ENCODE measurements at regions not wholly inside any gene's neighbourhood (a gene's known extent, or its start where the extent isn't known, plus 50 kb on each side); places are given as distances from the start of the nearest gene placed in this dataset.
"Not testable (repeated sequence)": the region's sequence is repeated elsewhere in the genome, so short reads cannot be mapped to it uniquely, and the experiment has no call there.

DNA sequence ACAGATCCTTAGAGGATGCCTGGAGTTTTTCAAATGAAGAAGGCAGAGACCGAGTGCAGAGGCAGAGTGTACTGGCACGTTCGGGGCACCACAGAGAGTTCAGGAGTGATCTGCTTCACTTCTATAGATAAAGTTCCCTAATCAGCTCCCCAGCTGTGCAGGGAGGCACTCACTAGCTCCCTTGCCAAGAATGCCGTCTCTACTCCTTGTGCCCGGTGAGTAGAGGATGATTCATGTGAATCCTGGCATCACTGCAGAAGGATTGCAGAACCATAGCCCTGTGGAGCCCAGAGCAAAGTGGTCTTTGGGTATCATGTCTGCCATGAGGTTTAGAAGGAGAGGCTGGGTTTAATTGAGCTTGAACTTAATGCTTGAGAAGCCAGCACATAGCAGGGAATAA, 510.1 kb upstream of the RAB6C start:
- DNase-seq, result no peak

DNA sequence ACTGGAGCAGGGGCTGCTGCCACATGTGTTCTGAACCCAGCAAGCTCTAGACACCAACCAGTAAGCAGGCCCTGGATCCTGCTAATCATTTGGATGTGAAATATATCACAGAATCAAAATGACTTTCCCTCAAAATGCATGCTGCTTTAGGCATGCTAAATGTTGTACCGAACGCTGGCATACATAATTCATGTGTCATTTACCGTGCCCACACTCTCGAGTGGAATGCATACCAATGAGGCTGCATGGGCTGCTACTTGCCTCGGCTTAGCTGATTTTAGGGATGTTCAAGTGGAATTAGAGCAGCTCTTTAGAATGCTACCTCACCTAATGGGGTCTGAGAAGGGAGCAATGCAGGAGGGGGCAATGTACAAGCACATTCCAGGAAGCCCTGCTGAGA, 509.6 kb upstream of the RAB6C start:
- no peak for DNase-seq

DNA sequence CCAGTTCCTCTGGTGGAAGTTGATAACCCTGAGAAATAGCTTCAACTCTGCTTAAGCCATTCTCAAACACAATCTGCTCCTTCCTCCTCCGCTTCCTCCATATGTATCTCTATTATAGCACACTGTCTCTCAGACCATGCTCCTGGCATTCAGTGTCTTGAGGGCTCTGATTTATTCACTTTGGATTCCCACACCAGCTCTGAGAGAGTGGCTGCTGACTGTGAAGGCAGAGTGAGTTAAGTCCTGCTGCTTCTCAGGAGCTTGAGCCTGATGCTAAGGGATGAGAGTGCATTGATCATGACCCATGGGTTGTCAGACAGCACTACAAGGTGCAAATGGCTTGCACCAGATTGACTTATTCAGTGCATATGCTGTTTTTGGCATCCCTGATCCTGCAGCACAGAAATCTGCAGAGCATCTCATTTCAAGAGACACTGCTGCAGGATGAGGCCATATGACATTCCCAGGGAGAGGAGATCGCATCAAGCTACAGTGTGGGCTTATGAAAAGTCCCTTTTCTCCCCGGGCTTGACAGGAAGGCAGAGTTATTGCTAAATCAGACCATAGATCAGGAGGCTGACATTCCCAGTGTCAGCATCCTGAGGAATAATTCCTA, 500.5 kb upstream of the RAB6C start:
- no peak for DNase-seq

DNA sequence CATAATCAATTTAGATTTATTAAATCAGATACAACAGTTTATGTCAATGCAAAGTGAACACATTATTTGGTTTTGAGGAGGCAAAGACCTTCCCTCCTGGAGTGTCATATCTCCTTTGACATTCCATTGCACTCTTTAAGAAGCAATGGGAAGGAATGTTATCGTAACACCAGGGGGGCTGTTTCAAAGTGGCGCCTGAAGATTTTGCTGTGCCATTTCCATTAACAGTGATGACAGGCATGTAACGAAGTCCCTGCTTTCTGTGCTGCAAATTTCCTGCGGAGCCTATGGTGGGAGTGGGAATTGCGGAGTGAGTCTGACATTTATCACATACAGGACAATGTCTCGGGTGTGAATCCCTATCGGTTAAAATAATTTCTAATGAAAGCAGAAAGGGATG, 499.6 kb upstream of the RAB6C start:
- no peak for DNase-seq

DNA sequence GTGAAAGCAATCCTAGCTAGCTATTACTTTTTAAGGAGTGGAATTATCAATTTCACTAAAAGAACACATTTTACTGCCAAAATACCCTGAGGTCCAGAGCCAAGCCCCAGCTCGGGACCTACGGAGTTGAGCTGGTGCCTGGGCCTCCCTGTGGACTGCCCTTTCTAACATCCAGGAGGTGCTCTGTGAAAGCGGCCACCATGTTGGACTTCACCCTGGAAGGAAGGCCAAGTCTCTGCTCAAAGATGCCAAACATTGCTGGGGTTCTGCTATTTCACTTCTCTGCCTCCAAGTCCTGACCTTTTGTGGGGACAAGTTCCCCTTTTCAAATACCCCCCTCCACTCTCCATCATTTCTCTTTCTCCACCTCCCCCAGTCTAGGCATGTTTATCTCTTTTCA, 498.7 kb upstream of the RAB6C start:
- DNase-seq, result no peak

DNA sequence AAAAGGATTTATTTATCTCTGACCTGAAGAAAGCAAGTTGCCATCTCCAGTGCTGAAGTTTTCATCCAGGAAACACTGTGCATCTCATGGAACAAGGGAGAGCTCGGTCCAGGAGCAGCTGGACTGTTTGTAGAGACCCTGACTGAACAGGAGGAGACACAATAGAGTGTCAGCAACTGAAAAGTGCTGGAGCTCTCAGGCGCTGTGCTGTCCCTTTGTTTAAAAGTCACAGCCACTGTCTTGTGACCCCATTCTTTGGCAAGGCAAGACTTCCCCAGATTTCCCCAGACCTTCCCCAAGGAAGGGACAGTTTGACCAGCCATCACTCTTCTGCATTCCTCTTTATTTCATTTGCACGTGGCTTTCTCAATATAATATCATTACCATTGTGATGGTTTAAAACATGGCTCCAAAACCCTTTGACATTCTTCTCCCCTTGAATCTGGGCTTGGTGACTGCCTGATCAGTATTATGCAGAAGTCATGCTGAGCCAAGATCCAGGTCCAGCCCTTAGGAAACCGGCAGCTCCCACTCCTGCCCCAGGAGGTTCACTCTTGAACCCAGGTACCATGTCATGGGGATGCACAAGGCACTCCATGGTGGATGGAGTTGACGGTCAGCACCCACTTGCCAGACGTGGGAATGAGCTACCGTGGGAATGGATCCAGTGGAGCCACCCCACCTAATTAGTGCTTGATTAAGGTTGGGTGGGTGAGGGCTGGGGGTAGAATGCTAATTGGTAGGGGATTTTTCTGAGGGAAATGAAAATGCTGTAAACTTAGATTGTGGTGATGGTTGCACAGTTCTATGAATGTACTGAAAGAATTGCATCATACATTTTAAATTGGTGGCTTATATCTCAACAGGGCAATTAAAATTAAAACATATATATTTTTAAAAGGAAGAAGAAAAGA, 497.9 kb upstream of the RAB6C start:
- no peak for DNase-seq

DNA sequence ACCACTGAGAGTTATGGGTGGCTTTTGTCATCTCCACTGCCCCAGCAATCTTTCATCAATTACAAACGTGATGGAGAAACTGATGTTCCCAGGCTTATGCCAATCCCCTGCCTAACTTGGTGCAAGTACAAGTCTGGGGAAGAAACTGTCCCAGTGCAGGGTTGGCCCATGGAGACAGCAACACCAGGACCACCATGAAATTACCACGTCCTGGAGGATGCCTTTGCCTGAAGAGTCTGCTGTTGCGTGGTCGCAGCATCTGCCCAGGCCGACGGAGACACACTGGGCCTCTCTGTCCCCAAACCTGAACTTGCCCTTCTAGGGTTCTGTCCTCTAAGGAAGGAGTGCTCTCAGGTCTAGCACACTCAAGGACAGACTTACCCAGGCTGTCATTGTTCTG, 496.8 kb upstream of the RAB6C start:
- no peak for DNase-seq

DNA sequence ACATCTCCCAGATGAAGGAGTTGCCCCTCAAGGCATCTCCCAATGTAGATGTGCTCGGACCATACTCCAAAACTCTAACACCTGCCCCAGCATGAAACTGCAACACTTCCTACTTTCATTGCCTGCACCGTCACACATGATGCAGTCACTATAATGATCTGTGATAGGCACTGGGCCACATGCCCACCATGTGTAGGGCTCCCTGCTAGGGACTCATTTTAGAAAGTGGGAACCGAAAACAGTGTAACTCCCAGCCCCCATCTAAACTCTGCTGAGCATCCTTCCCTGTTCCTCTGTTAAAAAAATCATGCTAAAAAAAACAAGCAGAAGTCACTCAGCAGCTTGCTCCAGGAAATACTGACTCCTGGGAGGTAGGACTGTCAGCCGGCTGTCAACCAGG, 496.1 kb upstream of the RAB6C start:
- DNase-seq, result no peak

DNA sequence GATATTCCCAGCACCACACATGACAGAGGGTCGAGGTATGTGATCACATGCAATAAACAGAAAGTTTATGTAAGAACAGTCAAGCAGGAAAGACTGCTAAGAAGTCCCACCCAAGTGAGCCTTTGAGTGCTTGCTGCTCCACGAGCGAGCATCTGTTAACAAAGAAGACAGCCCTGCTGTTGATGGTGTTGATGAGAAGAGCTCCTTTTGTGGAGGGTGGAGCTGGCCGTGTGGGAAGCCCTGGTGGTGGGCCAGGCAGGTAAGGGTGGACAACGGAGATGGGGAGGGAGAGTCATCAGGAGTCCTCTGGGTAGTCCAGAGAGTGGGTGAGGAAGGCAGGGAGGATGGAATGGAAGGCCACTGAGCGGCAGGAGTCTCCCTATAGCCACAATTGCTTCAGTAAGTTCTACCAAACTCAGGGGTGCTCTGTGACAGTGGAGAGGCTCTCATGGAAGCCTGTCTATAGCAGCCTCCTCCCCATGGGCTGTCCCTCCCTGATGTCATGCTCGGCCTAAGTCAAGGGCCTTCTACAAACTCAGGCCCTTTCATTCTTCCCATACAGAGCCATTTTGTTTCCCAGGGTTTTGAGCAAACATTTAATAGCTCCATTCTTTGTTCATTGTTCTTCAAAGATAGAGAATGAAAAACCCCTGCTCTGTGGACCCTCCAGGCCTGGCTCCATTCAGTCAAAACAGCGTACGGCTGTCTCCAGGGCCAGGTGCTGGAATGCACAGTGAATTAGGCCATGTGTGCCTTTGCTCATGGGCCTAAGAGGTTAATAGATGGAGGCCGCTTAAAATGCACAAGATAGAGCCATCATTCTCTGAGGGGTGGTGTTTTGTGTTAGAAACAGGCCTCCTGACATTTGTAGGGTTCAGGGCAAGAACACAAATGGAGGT, 494.2 kb upstream of the RAB6C start:
- DNase-seq, result no peak

DNA sequence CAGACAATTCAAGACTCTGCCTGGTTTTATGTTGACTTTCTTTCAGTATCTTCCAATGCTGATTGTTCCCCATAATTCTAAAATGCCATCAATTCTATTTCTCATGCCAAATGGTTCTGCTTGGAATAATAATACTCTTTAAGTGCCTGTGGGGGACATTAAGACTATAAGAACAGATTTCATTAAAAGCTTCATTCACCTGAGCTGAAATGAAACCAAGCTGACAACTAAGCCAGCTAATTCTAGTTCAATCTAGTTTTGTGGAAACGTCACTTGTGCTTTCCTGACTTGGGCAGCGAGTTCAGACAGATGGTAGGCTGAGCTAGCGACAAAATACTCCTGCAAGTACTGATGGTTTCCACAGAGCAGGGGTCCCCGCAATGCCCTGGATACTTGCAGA, 491.1 kb upstream of the RAB6C start:
- DNase-seq, result no peak

DNA sequence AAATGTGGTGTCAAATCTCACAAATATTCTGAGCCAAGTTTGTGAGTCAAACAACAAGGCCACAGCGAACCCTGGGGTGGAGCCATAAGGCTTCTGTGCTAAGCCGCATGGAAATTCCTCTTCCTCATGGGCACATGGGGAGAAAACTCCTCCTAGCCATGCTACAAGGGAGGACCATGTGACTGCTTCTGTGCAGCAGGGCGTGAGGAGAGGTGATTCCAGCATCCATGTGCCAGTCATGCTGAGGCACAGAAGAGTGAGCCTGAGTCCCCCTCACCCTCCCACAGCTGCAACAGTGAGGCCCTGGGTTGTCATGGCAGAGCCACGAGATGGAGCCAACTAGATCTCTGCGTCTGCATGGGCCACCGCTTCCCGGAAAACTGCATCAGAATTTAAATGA, 488.8 kb upstream of the RAB6C start:
- DNase-seq, result no peak

DNA sequence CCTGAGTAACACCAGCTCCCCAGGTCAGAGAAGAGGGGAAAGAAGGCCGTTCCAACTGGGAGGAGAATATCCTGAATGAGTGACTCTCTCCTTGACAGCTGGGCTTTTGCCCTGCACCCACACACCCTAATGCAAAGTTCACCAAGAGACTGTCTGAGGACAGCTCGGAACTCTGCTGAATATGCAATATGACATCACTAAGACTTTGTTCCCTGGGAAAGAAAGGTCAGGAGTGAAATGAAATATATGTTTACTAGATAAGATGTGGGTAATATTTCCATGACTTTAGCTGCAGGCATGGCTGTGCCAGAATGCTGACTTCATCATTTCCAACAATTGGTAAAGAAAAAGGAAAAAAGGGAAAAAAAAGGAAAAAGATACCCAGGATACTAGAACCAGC, 488.2 kb upstream of the RAB6C start:
- DNase-seq, result no peak

DNA sequence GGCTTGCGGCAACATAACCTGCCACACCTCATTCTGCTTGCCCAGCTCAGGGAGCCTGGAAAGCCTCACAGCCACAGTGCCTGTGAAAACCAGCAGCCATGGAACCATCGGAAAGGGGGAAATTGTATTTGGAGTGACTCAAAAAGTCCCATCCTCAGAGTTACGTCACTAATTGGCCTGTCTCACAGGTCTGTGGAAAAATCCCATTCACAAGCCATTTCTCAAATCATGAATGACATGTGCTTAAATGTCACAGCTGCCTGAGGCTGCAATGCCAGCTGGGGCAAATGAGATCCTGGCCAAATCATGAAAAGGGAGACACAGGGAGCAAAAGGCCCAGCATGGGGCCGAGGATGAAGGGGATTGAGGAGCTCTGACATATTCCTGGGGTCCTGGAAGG, 486.9 kb upstream of the RAB6C start:
- no peak for DNase-seq

DNA sequence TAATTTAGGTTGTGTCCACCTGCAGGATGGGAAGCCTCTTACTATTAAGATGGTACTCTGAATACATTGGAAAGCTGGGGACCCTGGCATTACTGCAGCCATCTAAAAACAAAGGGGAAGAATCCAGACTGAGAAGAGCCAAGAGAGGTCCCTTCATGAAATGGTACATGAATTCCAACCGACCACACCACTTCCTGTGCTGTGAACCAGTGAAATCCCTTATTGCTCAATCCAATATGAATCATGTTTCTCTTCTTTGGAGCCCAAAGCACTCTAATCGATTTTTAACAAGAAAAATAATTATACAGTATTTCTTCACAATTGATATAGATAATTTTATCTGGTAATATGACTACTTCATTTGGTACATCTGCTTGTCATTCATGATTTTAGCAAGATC, 479.7 kb upstream of the RAB6C start:
- no peak for DNase-seq

DNA sequence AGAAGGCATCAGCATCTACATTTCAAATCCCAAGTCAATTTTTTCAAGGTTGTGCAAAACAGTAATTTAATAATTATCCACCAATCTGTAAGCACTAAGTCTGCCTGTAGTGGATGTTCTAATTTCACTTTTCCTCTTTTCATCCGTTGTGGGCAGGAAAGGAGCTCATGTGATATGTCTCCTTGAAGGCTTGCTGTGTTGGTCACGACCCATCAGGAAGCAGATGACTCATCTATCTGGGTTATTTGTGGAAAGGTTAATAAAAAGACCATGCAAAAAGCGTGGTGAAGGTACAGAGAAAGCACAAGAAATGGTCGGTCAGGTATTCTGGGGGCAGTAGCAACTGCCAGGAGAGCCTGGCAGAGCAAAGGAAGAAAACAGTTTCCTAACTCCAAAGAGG, 476.7 kb upstream of the RAB6C start:
- no peak for DNase-seq

DNA sequence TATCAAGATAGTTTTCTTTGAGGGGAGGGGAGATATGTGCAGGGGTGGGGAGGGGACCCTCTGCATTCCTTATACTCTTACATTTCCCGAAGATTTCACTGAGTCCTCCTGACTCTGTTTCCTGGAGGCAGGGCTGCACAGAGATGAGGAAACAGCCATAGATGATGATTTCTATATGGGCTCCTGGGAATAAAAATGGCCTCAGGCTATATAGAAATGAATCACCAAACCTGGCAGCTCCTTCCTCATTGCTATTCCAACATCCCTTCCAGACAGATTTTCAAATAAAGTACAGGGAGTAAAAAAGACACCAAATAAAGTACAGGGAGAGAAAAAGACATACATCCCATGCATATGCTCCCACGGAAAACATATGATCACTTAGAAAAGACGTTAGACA, 474.8 kb upstream of the RAB6C start:
- no peak for DNase-seq

DNA sequence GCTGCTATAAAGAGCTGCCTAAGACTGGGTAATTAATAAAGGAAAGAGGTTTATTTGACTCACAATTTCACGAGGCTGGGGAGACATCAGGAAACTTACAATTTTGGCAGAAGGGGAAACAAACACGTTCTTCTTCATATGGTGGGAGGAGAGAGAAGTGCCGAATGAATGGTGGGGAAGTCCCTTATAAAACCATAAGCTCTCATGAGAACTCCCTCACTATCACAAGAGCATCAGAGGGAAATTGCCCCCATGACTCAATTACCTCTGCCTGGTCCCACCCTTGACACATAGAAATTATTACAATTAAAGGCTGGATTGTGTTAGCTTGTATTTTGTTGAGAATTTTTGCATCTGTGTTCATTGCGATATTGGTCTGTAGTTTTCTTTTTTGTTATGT, 460.5 kb upstream of the RAB6C start:
- no peak for DNase-seq

DNA sequence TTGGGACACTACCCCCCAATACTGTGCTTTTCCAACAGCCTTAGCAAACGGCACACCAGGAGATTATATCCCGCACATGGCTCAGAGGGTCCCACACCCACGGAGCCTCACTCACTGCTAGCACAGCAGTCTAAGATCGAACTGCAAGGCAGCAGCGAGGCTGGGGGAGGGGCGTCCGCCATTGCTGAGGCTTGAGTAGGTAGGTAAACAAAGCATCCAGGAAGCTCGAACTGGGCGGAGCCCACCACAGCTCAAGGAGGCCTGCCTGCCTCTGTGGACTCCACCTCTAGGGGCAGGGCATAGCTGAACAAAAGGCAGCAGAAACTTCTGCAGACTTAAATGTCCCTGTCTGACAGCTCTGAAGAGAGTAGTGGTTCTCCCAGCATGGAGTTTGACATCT, 447.3 kb upstream of the RAB6C start:
- not testable (repeated sequence) for DNase-seq

DNA sequence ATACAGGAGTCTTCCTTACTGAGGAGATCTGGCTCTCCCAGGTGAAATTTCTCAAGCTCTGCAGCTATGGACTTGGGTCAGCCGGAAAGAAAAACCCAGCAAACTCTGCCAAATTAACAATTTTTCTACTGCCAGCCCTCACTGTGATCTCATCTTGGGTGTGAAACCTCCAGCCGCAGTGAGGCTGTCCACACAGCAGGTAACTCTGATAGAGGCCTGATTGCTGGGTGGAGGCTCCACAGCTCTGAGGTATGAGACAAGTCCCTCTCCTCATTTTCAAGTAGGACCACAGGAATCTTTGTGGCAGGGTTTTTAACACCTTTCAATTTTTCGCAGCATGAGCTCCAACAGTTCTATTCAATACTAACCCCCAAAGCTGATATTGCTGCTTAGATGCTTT, 430.6 kb upstream of the RAB6C start:
- DNase-seq, result no peak

DNA sequence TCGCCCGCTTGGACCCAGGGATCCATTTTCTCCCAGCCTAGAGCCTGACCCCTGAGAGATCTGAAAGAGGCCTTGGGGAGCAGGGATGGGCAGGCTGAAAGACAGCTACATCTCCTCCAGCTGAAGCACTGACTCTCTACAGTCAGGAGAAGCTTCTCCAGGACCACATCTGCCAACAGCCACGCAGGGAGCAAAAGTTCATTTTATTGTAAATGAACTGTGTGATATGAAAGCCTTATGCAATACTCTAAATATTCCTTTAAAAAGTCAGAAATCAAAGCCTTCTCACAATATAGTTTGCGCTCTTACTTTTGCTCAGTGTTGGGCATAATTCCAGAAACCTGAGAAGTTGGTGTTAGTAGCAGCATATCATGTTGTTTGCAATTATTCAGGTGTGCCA, 428.9 kb upstream of the RAB6C start:
- DNase-seq, result no peak

DNA sequence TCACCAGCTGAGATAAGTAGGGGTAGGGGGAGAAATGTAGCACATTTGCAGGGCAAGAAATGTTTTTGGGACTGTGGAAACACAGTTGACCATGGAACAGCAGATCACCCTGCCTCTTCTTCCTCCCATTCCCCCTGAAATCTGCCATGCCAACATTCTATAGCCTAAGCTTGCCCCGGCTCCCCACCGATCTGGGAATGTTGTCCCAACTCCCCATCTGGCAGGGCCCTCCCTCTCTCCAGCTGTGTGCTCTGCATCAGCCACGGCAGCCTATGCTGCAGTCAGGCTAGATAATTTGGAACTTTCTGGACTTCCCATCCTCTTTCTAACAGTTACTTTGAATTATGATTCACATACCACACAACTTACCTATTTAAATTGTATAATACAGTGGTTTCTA, 425.1 kb upstream of the RAB6C start:
- no peak for DNase-seq

DNA sequence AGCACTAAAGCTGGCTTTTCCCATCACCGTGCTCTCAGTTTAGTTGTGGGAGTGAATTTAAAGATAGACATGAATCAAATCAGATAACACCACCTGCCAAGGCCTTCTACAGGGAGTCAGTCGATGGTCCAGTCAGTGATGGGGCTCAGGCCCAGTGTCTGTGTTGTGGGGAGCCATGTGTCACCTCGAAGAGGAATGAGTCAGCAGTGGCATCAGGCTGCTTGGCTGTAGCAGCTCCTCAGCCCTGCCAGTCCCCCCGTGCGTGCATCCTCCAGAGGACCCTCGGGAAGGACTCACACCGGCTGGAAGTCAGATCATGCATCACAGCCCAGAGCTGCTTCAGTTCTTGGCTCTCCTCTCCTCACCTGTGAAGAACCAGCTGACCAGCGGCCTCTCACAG, 420.4 kb upstream of the RAB6C start:
- DNase-seq, result no peak

DNA sequence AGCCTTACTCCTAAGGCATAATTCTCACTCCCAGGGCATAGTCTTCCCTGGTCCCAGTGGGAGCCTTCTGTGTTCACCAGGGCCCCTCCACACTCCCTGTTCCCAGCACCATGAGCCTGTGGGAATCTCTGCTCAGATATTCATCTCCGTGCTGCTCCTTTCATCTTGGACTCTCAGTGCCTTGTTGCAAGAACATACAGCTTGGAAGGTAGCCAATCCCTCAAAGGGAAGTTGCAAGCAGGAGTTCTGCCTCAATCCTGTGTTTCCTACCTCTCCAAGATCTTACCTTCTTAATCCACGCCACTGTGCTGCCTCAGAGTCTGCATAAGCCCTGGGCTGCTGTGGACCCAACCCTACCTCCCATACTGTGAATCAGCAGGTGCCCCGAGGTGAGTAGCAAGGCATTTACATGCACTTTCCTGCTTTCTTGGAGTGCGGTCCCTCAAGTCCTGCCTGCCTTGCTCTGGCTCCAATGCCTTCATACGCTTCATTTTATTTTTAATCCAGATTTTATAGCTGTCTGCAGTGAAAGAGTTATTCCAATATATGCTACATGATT, 413.8 kb upstream of the RAB6C start:
- no peak for DNase-seq

Data from GOT3 (cell line).